HG02852 (cell line): ENCODE measurements at regions not wholly inside any gene's neighbourhood (a gene's known extent, or its start where the extent isn't known, plus 50 kb on each side); places are given as distances from the start of the nearest gene placed in this dataset.

Source experiments
- ATAC-seq: cut with Tn5 transposase; IDR thresholded peaks from one replicate; pipeline ENCODE4 v1.9.1; 2021; ENCODE audit warnings: mild to moderate bottlenecking, moderate library complexity; ENCODE audit not compliant: unreplicated experiment

- ATAC-seq, result no peak
These were observed 1238.0 kb downstream of the PCDH17 start for GRCh38 chr13:58869566-58869965.

GRCh38 chr13:58876473-58876872 is 1244.9 kb downstream of the PCDH17 start:
- no peak for ATAC-seq

GRCh38 chr13:58879114-58879513 is 1247.6 kb downstream of the PCDH17 start:
- ATAC-seq, result no peak

- no peak for ATAC-seq
These were observed 1251.0 kb downstream of the PCDH17 start for GRCh38 chr13:58882516-58882915.

- ATAC-seq, result no peak
These were observed 1251.9 kb downstream of the PCDH17 start for GRCh38 chr13:58883405-58883804.

- no peak for ATAC-seq
These were observed 1253.0 kb downstream of the PCDH17 start for GRCh38 chr13:58884353-58885209.

- no peak for ATAC-seq
These were observed 1257.9 kb downstream of the PCDH17 start for GRCh38 chr13:58889474-58889873.

- ATAC-seq, result no peak
These were observed 1261.9 kb downstream of the PCDH17 start for GRCh38 chr13:58893396-58893795.

GRCh38 chr13:58906329-58907007 is 1257.3 kb downstream of the DIAPH3 start:
- no peak for ATAC-seq

GRCh38 chr13:58907347-58907746 is 1256.4 kb downstream of the DIAPH3 start:
- ATAC-seq, result no peak

- ATAC-seq, result no peak
These were observed 1255.6 kb downstream of the DIAPH3 start for GRCh38 chr13:58908019-58908679.

- ATAC-seq, result no peak
These were observed 1244.2 kb downstream of the DIAPH3 start for GRCh38 chr13:58919551-58919950.

- ATAC-seq, result no peak
These were observed 1242.6 kb downstream of the DIAPH3 start for GRCh38 chr13:58921129-58921528.

- ATAC-seq, result no peak
These were observed 1236.9 kb downstream of the DIAPH3 start for GRCh38 chr13:58926858-58927257.

- ATAC-seq, result no peak
These were observed 1230.3 kb downstream of the DIAPH3 start for GRCh38 chr13:58933475-58933874.

- no peak for ATAC-seq
These were observed 1228.0 kb downstream of the DIAPH3 start for GRCh38 chr13:58935689-58936088.

- no peak for ATAC-seq
These were observed 1217.5 kb downstream of the DIAPH3 start for GRCh38 chr13:58946274-58946673.

- ATAC-seq, result no peak
These were observed 1214.1 kb downstream of the DIAPH3 start for GRCh38 chr13:58949646-58950045.

GRCh38 chr13:58950911-58951310 is 1212.8 kb downstream of the DIAPH3 start:
- no peak for ATAC-seq

GRCh38 chr13:58953638-58954037 is 1210.1 kb downstream of the DIAPH3 start:
- ATAC-seq, result peak; percentile 85

GRCh38 chr13:58955546-58956385 is 1208.0 kb downstream of the DIAPH3 start:
- peak; percentile 53 for ATAC-seq
